CD14-positive monocyte (primary cell): ENCODE measurements at regions not wholly inside any gene's neighbourhood (a gene's known extent, or its start where the extent isn't known, plus 50 kb on each side); places are given as distances from the start of the nearest gene placed in this dataset.
A peak's percentile ranks its signal among the peaks of the same experiment; 100 is the strongest.

Experiments
- DNase-seq, 3 donors: peaks; one replicate each; pipeline ENCODE4 v3.0.0-alpha.2; 2011 to 2022
- H2AFZ ChIP-seq: 2 replicates; pipeline ENCODE4 v1.6.0; 2012; ENCODE audit warnings: mild to moderate bottlenecking, low read depth, low read length, inconsistent platforms; ENCODE audit not compliant: insufficient read depth, poor library complexity, severe bottlenecking
- H3K27ac ChIP-seq, 2 donors: 1 replicate in 1 of 2; 2 replicates in 1 of 2; pipeline ENCODE4 v1.5.1; 2012 to 2013; ENCODE audit warnings: low read length in 2 of 2, control low read depth in 1 of 2, inconsistent platforms in 1 of 2, low read depth in 1 of 2, mild to moderate bottlenecking in 1 of 2
- H3K27me3 ChIP-seq, 2 donors: one replicate each; pipeline versions ENCODE4 v1.6.0 to v1.6.1; 2011 to 2013; ENCODE audit warnings: low read length in 2 of 2; ENCODE audit not compliant: control insufficient read depth in 2 of 2, insufficient read depth in 2 of 2
- H3K36me3 ChIP-seq, 2 donors: replicated peaks in 1 of 2; 1 replicate in 1 of 2; 2 replicates in 1 of 2; pipeline versions ENCODE4 v1.5.1 to v1.6.1; 2012 to 2013; ENCODE audit warnings: low read length in 2 of 2, control low read depth in 1 of 2, inconsistent platforms in 1 of 2, mild to moderate bottlenecking in 1 of 2; ENCODE audit not compliant: insufficient read depth in 2 of 2, control insufficient read depth in 1 of 2
- H3K4me1 ChIP-seq, 2 donors: 1 replicate in 1 of 2; 2 replicates in 1 of 2; pipeline versions ENCODE4 v1.5.1 to v1.6.1; 2012 to 2013; ENCODE audit warnings: low read length in 2 of 2, control low read depth in 1 of 2, inconsistent platforms in 1 of 2, mild to moderate bottlenecking in 1 of 2, moderate library complexity in 1 of 2; ENCODE audit not compliant: insufficient read depth in 2 of 2, control insufficient read depth in 1 of 2
- H3K4me2 ChIP-seq: replicated peaks from 2 replicates; pipeline ENCODE3; 2012; ENCODE audit warnings: low read length, moderate library complexity, mild to moderate bottlenecking; ENCODE audit not compliant: poor library complexity, severe bottlenecking; ENCODE audit errors: extremely low read depth
- H3K4me3 ChIP-seq, 3 experiments: fragments of 200-600 bp in 1 of 3; sonication (generic) in 1 of 3; replicated peaks in 1 of 3; 1 replicate in 2 of 3; 2 replicates in 1 of 3; pipeline ENCODE4 v1.5.1; 2011 to 2013; ENCODE audit warnings: low read length in 3 of 3, mild to moderate bottlenecking in 3 of 3, control low read depth in 2 of 3, low read depth in 2 of 3, inconsistent platforms in 1 of 3, moderate library complexity in 1 of 3
- H3K79me2 ChIP-seq: 2 replicates; pipeline ENCODE4 v1.6.0; 2012; ENCODE audit warnings: mild to moderate bottlenecking, control low read depth, inconsistent platforms, low read length, moderate library complexity; ENCODE audit not compliant: insufficient read depth
- H3K9ac ChIP-seq: 2 replicates; pipeline ENCODE4 v1.6.0; 2017; ENCODE audit warnings: low read length, mild to moderate bottlenecking; ENCODE audit not compliant: insufficient read depth, poor library complexity, severe bottlenecking
- H3K9me3 ChIP-seq, 2 donors: replicated peaks in 1 of 2; 1 replicate in 1 of 2; 2 replicates in 1 of 2; pipeline versions ENCODE4 v1.5.1 to v1.6.1; 2012 to 2013; ENCODE audit warnings: low read length in 2 of 2, control low read depth in 1 of 2; ENCODE audit not compliant: control insufficient read depth in 1 of 2, insufficient read depth in 1 of 2
- H4K20me1 ChIP-seq: 2 replicates; pipeline ENCODE4 v1.6.0; 2012; ENCODE audit warnings: mild to moderate bottlenecking, low read length, control low read depth, moderate library complexity; ENCODE audit not compliant: insufficient read depth
- H3K27ac Mint-ChIP-seq, 7 donors: one replicate each; pipeline ENCODE4 v1.8.0; 2020; ENCODE audit warnings: mild to moderate bottlenecking in 7 of 7, mixed read lengths in 7 of 7, moderate library complexity in 6 of 7, inconsistent platforms in 2 of 7
- H3K27me3 Mint-ChIP-seq, 3 donors: one replicate each; pipeline ENCODE4 v1.8.0; 2021 to 2022; ENCODE audit warnings: low read depth in 3 of 3, mild to moderate bottlenecking in 3 of 3, mixed read lengths in 3 of 3, moderate library complexity in 3 of 3, inconsistent platforms in 1 of 3
- H3K36me3 Mint-ChIP-seq, 2 donors: one replicate each; pipeline ENCODE4 v1.8.0; 2020; ENCODE audit warnings: mixed read lengths in 2 of 2, inconsistent platforms in 1 of 2, mild to moderate bottlenecking in 1 of 2
- H3K4me1 Mint-ChIP-seq: one replicate; pipeline ENCODE4 v1.8.0; 2020; ENCODE audit warnings: mild to moderate bottlenecking, mixed read lengths
- H3K4me3 Mint-ChIP-seq, 2 donors: one replicate each; pipeline ENCODE4 v1.8.0; 2020; ENCODE audit warnings: mild to moderate bottlenecking in 2 of 2, mixed read lengths in 2 of 2, moderate library complexity in 1 of 2
- H3K9me3 Mint-ChIP-seq, 7 donors: one replicate each; pipeline ENCODE4 v1.8.0; 2020 to 2022; ENCODE audit warnings: mixed read lengths in 7 of 7, mild to moderate bottlenecking in 6 of 7, moderate library complexity in 6 of 7, inconsistent platforms in 2 of 7
- WGBS: methylation state at CpG from one replicate; pipeline ENCODE4 v1.1.5; 2013; ENCODE audit warnings: missing lambda C conversion rate; ENCODE audit not compliant: insufficient coverage; 5-methylcytosine and 5-hydroxymethylcytosine counted together
- intact Hi-C, 2 donors: fragments of 100-400 bp; cut with micrococcal nuclease; formaldehyde crosslinking; loops; one replicate each; pipeline versions ENCODE4 v1.15.0 to v1.15.1; 2023
- TF ChIP-seq, protein P1 (sequence below): fragments of 200-600 bp; IDR thresholded peaks from one replicate; pipeline ENCODE4 v1.8.0; 2022; ENCODE audit warnings: antibody characterized with exemption, mild to moderate bottlenecking

DNA sequence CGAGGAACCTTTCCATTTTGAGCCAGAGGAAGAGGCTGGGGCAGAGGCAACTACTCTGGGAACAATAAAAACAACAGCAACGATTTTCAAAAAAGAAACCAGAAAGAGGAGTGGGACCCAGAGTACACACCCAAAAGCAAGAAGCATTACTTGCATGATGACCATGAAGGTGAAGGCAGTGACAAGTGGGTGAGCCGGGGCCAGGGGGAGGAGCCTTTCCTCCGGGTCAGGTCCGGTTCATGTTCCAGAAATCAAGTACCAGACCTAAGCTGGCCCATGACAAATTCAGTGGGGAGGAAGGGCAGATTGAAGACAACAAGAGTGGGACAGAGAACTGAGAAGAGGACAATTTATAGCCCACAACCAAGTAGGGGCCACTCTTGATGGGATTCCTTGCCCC lies 77.2 kb upstream of the STT3B start:
- peaks cover 9% of the 10 kb centered on the region in 2 donors for H3K4me1 ChIP-seq
- intact Hi-C loops: no loop called here
- no peaks in the 10 kb centered on the region for H3K79me2 ChIP-seq
- TF ChIP-seq, protein P1, sequence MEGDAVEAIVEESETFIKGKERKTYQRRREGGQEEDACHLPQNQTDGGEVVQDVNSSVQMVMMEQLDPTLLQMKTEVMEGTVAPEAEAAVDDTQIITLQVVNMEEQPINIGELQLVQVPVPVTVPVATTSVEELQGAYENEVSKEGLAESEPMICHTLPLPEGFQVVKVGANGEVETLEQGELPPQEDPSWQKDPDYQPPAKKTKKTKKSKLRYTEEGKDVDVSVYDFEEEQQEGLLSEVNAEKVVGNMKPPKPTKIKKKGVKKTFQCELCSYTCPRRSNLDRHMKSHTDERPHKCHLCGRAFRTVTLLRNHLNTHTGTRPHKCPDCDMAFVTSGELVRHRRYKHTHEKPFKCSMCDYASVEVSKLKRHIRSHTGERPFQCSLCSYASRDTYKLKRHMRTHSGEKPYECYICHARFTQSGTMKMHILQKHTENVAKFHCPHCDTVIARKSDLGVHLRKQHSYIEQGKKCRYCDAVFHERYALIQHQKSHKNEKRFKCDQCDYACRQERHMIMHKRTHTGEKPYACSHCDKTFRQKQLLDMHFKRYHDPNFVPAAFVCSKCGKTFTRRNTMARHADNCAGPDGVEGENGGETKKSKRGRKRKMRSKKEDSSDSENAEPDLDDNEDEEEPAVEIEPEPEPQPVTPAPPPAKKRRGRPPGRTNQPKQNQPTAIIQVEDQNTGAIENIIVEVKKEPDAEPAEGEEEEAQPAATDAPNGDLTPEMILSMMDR: no peak
- no peak overlapping the region for H3K9ac ChIP-seq
- peaks cover 1 to 7% (median 2%) of the 10 kb centered on the region in 3 donors for H3K27me3 Mint-ChIP-seq
- no peaks in the 10 kb centered on the region for H4K20me1 ChIP-seq
- no peaks in the 10 kb centered on the region for H3K36me3 Mint-ChIP-seq
- peaks cover 13% of the 10 kb centered on the region for H3K4me1 Mint-ChIP-seq
- no peak overlapping the region for H3K4me3 ChIP-seq
- H2AFZ ChIP-seq: no peak overlapping the region
- no peaks in the 10 kb centered on the region for H3K36me3 ChIP-seq
- H3K27me3 ChIP-seq: no peaks in the 10 kb centered on the region
- H3K27ac Mint-ChIP-seq: no peak overlapping the region
- H3K27ac ChIP-seq: no peak overlapping the region
- H3K9me3 Mint-ChIP-seq: peaks cover 0 to 18% (median 12%) of the 10 kb centered on the region in 7 donors
- H3K9me3 ChIP-seq: no peaks in the 10 kb centered on the region
- no peak for DNase-seq
- no peak overlapping the region for H3K4me2 ChIP-seq
- 90% methylated on average over 5 of the region's 5 CpGs for WGBS
- no peak overlapping the region for H3K4me3 Mint-ChIP-seq

DNA sequence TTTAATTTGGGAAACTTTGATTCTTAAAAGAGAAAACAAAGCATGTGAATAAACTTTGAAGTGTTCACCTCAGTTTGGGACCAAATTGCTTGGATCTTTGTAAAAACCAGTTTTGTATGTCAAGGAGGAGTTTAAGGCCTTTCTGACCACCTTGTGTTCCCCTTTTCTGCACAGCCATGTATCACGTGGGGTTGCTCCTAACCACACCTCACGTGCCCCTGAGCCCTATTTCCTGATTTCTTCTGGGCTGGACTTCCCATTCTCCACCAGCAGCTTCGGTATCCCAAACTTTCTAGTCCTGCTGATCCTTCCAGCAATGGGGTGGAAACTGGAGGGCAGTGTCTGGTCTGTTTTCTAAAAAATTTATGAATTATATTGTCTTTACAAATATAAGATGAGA lies 76.4 kb upstream of the STT3B start:
- TF ChIP-seq, protein P1: no peak
- no peak overlapping the region for H3K27ac ChIP-seq

More for the DNA sequence above, 76.4 kb upstream of the STT3B start:
- H3K79me2 ChIP-seq: no peaks in the 10 kb centered on the region
- H3K36me3 ChIP-seq: no peaks in the 10 kb centered on the region
- no peaks in the 10 kb centered on the region for H4K20me1 ChIP-seq
- 0% methylated on average over 2 of the region's 3 CpGs for WGBS
- Mint-ChIP-seq H3K27ac (peak overlapping the region in 2 of 7 donors; percentile 16 to 55), H3K4me1 (peaks cover 13% of the 10 kb centered on the region), H3K9me3 (peaks cover 0 to 18% (median 9%) of the 10 kb centered on the region in 7 donors), H3K27me3 (peaks cover 1 to 9% (median 2%) of the 10 kb centered on the region in 3 donors), H3K4me3 (peak overlapping the region in 1 of 2 donors; percentile 36), H3K36me3 (no peaks in the 10 kb centered on the region)
- H2AFZ ChIP-seq: no peak overlapping the region
- no peaks in the 10 kb centered on the region for H3K9me3 ChIP-seq
- no peak overlapping the region for H3K4me3 ChIP-seq
- peak; percentile 42 to 81 (median 66) for DNase-seq
- no peak overlapping the region for H3K4me2 ChIP-seq
- H3K4me1 ChIP-seq: peaks cover 9% of the 10 kb centered on the region in 2 donors
- no peak overlapping the region for H3K9ac ChIP-seq
- no peaks in the 10 kb centered on the region for H3K27me3 ChIP-seq
- intact Hi-C loops: no loop called here
